GM06990 (cell line): ENCODE measurements at regions not wholly inside any gene's neighbourhood (a gene's known extent, or its start where the extent isn't known, plus 50 kb on each side); places are given as distances from the start of the nearest gene placed in this dataset.

ENCODE experiments used
- DNase-seq: peaks from one replicate; pipeline ENCODE4 v3.0.0-alpha.2; 2011; ENCODE audit not compliant: insufficient read length; ENCODE audit errors: extremely low read depth
- H3K27me3 ChIP-seq: replicated peaks from 2 replicates; pipeline ENCODE4 v1.6.0; 2011; ENCODE audit warnings: low read length; ENCODE audit not compliant: control insufficient read depth, insufficient read depth
- H3K36me3 ChIP-seq: 2 replicates; pipeline ENCODE4 v1.5.1; 2011; ENCODE audit warnings: low read length; ENCODE audit not compliant: control insufficient read depth, insufficient read depth
- H3K4me3 ChIP-seq: replicated peaks from 2 replicates; pipeline ENCODE4 v1.5.1; 2011; ENCODE audit warnings: low read depth, mild to moderate bottlenecking, control low read depth, low read length
- TF ChIP-seq, protein P1 (sequence below): IDR thresholded peaks from 2 replicates; pipeline ENCODE4 v1.5.1; 2011; ENCODE audit warnings: low read length, control low read depth, mild to moderate bottlenecking, inconsistent platforms; ENCODE audit not compliant: insufficient read depth, poor library complexity, severe bottlenecking

DNA sequence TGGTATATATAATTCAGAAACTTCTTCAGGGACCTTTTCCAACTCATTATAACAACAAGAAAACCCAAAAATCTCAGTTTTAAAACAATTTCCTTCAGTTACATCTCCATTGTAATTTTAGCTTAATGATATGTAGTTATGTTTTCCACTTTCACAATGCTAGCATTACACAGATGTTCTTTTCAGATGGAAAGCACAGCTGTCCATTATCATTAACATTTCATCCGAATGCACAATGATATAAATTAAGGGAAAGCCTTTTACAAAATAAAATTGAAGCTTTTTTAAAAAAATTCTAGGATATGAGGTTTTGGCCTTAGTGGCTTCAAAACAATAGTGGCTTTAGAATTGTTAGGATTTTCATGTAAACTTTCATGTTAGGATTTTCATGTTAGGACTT, 389.2 kb downstream of the ADAM29 start:
- Histone ChIP-seq H3K36me3 (no peaks in the 10 kb centered on the region), H3K4me3 (no peak overlapping the region), H3K27me3 (no peaks in the 10 kb centered on the region)
- TF ChIP-seq, protein P1, sequence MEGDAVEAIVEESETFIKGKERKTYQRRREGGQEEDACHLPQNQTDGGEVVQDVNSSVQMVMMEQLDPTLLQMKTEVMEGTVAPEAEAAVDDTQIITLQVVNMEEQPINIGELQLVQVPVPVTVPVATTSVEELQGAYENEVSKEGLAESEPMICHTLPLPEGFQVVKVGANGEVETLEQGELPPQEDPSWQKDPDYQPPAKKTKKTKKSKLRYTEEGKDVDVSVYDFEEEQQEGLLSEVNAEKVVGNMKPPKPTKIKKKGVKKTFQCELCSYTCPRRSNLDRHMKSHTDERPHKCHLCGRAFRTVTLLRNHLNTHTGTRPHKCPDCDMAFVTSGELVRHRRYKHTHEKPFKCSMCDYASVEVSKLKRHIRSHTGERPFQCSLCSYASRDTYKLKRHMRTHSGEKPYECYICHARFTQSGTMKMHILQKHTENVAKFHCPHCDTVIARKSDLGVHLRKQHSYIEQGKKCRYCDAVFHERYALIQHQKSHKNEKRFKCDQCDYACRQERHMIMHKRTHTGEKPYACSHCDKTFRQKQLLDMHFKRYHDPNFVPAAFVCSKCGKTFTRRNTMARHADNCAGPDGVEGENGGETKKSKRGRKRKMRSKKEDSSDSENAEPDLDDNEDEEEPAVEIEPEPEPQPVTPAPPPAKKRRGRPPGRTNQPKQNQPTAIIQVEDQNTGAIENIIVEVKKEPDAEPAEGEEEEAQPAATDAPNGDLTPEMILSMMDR: no peak
- no peak for DNase-seq

DNA sequence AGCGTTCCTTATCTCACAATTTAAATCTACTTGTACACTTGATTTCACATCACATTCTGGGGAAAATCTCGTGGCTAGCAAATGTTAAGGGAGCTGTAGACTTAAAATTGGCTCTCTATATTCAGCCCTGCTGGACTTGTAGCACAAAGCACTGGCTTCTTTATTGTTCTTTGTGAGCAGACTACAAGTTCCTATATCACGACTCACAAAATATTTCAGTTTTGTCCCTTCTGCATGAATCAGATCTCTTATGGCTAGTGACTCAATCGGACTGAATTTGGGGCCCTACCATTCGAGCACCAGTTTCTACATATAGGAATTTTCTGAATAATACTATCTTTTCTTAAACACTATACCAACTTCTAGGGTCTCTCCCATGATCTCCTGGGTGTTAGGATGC, 390.1 kb downstream of the ADAM29 start:
- TF ChIP-seq, protein P1: no peak
- Histone ChIP-seq H3K4me3 (no peak overlapping the region), H3K27me3 (no peaks in the 10 kb centered on the region), H3K36me3 (no peaks in the 10 kb centered on the region)
- DNase-seq: no peak

- no peak for DNase-seq
- TF ChIP-seq, protein P1: no peak
Measured at GRCh38 chr4:175309041-175309440, 390.9 kb downstream of the ADAM29 start.

GRCh38 chr4:175325230-175325629, 407.1 kb downstream of the ADAM29 start:
- TF ChIP-seq, protein P1: no peak
- Histone ChIP-seq H3K36me3 (no peaks in the 10 kb centered on the region), H3K27me3 (no peaks in the 10 kb centered on the region), H3K4me3 (no peak overlapping the region)
- DNase-seq: no peak

More at GRCh38 chr4:175309041-175309440, 390.9 kb downstream of the ADAM29 start:
- Histone ChIP-seq H3K27me3 (no peaks in the 10 kb centered on the region), H3K4me3 (no peak overlapping the region), H3K36me3 (no peaks in the 10 kb centered on the region)

- no peak overlapping the region for H3K4me3 ChIP-seq
Measured at GRCh38 chr4:175326796-175327195, 408.6 kb downstream of the ADAM29 start.

More at GRCh38 chr4:175326796-175327195, 408.6 kb downstream of the ADAM29 start:
- no peak for DNase-seq
- Histone ChIP-seq H3K36me3 (no peaks in the 10 kb centered on the region), H3K27me3 (no peaks in the 10 kb centered on the region)
- TF ChIP-seq, protein P1: no peak
